ENCODE measurements at regions not wholly inside any gene's neighbourhood (a gene's known extent, or its start where the extent isn't known, plus 50 kb on each side); places are given as distances from the start of the nearest gene placed in this dataset.
A peak's percentile ranks its signal among the peaks of the same experiment; 100 is the strongest.

GRCh38 chr11:29452146-29452545 is 564.7 kb downstream of the KCNA4 start:
- intact Hi-C loops (cut with micrococcal nuclease) = no loop called here
- no peak overlapping the region for H3K4me3 Mint-ChIP-seq (ENCODE audit: unreplicated experiment)
- ChIA-PET POLR2A (no interaction called here), CTCF (interaction anchor here (1.3 kb wide), 1 partner anchor 676 kb away, joined by 3 read pairs; no protein-coding TSS in a partner anchor)
- H3K27me3 Mint-ChIP-seq (ENCODE audit: insufficient read depth, unreplicated experiment) = no peaks in the 10 kb centered on the region
- no peaks in the 10 kb centered on the region for H3K36me3 Mint-ChIP-seq (ENCODE audit: insufficient read depth, unreplicated experiment)
- H3K27ac Mint-ChIP-seq (ENCODE audit: low read depth, unreplicated experiment) = peak overlapping the region; percentile 72
- no peaks in the 10 kb centered on the region for H3K9me3 Mint-ChIP-seq (ENCODE audit: unreplicated experiment)
- no peak for TF ChIP-seq CTCF (IDR thresholded peaks at IDR 0.05; ENCODE audit: unreplicated experiment)
- BruUV-seq (replicated peaks) = no TSS peak
- peak; percentile 16 for DNase-seq (ENCODE audit: unreplicated experiment)
- H3K4me1 Mint-ChIP-seq (ENCODE audit: insufficient read depth, unreplicated experiment) = no peaks in the 10 kb centered on the region

DNA sequence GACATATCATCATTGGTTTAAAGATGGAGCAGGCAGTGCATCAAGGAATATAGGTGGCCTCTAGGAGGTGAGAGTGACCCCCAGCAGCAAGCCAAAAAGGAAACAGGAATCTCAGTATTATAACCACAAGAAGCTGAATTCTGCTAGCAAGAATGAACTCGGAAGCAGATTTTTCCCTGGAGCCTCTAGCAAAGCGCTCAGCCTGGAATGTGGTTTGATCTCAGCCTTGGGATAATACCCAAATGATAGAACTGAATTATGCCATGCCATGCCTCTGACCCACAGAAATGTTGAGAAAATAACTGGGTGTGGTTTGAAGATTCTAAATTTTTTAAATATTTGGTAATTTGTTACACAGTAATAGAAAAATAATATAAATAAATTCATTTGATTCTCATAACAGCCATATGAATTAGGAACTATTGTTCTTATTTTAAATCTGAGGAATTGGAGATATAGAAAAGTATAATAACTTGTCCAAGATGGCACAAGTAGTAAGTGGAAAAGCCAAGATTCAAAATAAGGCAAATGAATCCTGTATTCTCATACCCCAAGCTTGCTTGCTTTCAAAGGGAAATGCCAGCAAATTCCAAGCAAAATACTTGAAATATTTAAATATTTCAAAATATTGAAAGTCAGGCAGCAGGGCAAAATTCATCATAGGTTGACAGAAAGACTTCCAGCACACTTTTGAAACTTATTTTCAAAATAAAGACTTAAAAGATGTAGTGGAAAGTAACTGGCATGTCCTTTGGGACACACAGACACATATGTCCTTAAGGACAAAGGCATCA is 567.4 kb downstream of the KCNA4 start:
- no peak overlapping the region for H3K4me3 Mint-ChIP-seq (ENCODE audit: unreplicated experiment)
- no peaks in the 10 kb centered on the region for H3K9me3 Mint-ChIP-seq (ENCODE audit: unreplicated experiment)
- POLR2A ChIA-PET = interaction anchor here (1.4 kb wide), 1 partner anchor 873 kb away, joined by 3 read pairs; the partner anchor contains the start of gene ARL14EP
- intact Hi-C loops (cut with micrococcal nuclease) = loop anchor here (5.0 kb wide), 2 partner anchors 183 to 1468 kb away; no protein-coding TSS in a partner anchor
- no peak for DNase-seq (ENCODE audit: unreplicated experiment)
- BruUV-seq (replicated peaks) = no TSS peak
- H3K36me3 Mint-ChIP-seq (ENCODE audit: insufficient read depth, unreplicated experiment) = no peaks in the 10 kb centered on the region
- H3K27me3 Mint-ChIP-seq (ENCODE audit: insufficient read depth, unreplicated experiment) = no peaks in the 10 kb centered on the region
- H3K4me1 Mint-ChIP-seq (ENCODE audit: insufficient read depth, unreplicated experiment) = no peaks in the 10 kb centered on the region
- CTCF ChIA-PET = interaction anchor here (0.6 to 5.5 kb wide), 13 partner anchors 17 to 1113 kb away, joined by 3 to 39 read pairs (median 5); no protein-coding TSS in a partner anchor
- no peak overlapping the region for H3K27ac Mint-ChIP-seq (ENCODE audit: low read depth, unreplicated experiment)
- TF ChIP-seq CTCF (IDR thresholded peaks at IDR 0.05; ENCODE audit: unreplicated experiment) = no peak

GRCh38 chr11:29448246-29448877 is 568.5 kb downstream of the KCNA4 start:
- Mint-ChIP-seq H3K27ac (ENCODE audit: low read depth, unreplicated experiment) (no peak overlapping the region), H3K4me1 (ENCODE audit: insufficient read depth, unreplicated experiment) (no peaks in the 10 kb centered on the region), H3K27me3 (ENCODE audit: insufficient read depth, unreplicated experiment) (no peaks in the 10 kb centered on the region), H3K9me3 (ENCODE audit: unreplicated experiment) (no peaks in the 10 kb centered on the region), H3K4me3 (ENCODE audit: unreplicated experiment) (no peak overlapping the region), H3K36me3 (ENCODE audit: insufficient read depth, unreplicated experiment) (no peaks in the 10 kb centered on the region)
- no TSS peak for BruUV-seq (replicated peaks)
- peak; percentile 66 for TF ChIP-seq CTCF (IDR thresholded peaks at IDR 0.05; ENCODE audit: unreplicated experiment)
- ChIA-PET CTCF (interaction anchor here (0.6 to 5.5 kb wide), 21 partner anchors 10 to 1431 kb away, joined by 3 to 39 read pairs (median 3); partner anchors contain the start of gene ARL14EP), POLR2A (interaction anchor here (0.8 to 1.4 kb wide), 3 partner anchors 675 to 875 kb away, joined by 3 read pairs; partner anchors contain the start of gene ARL14EP)
- peak; percentile 30 for DNase-seq (ENCODE audit: unreplicated experiment)
- intact Hi-C loops (cut with micrococcal nuclease) = loop anchor here (1.0 to 5.0 kb wide), 6 partner anchors 184 to 1469 kb away; no protein-coding TSS in a partner anchor

DNA sequence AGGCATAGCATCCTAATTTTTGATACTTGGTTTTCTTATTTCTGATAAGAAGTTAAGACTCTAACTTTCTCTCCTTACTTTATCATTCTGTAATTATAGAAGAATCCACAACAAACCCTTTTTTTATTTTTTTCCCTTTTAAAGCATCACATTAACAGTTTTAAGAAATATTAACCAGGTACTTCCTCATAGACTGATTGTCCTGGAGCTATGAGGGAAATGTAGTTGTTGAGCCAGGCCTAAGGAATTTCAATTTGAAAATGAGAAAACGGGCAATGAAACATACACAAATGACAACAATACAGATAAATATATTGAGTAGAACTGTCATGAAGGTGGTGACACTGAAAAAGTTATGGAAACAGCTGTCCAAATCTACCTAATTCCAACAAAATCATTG is 569.0 kb downstream of the KCNA4 start:
- intact Hi-C loops (cut with micrococcal nuclease) = loop anchor here (1.0 to 5.0 kb wide), 6 partner anchors 184 to 1469 kb away; no protein-coding TSS in a partner anchor
- POLR2A ChIA-PET = no interaction called here
- no peak for TF ChIP-seq CTCF (IDR thresholded peaks at IDR 0.05; ENCODE audit: unreplicated experiment)
- no peaks in the 10 kb centered on the region for H3K9me3 Mint-ChIP-seq (ENCODE audit: unreplicated experiment)
- no TSS peak for BruUV-seq (replicated peaks)
- CTCF ChIA-PET = interaction anchor here (0.6 to 5.5 kb wide), 16 partner anchors 11 to 1432 kb away, joined by 3 to 39 read pairs (median 4); partner anchors contain the start of gene ARL14EP
- no peaks in the 10 kb centered on the region for H3K36me3 Mint-ChIP-seq (ENCODE audit: insufficient read depth, unreplicated experiment)
- no peaks in the 10 kb centered on the region for H3K4me1 Mint-ChIP-seq (ENCODE audit: insufficient read depth, unreplicated experiment)
- H3K4me3 Mint-ChIP-seq (ENCODE audit: unreplicated experiment) = no peak overlapping the region
- no peak for DNase-seq (ENCODE audit: unreplicated experiment)
- H3K27ac Mint-ChIP-seq (ENCODE audit: low read depth, unreplicated experiment) = no peak overlapping the region
- no peaks in the 10 kb centered on the region for H3K27me3 Mint-ChIP-seq (ENCODE audit: insufficient read depth, unreplicated experiment)
